ENCODE measurements at regions not wholly inside any gene's neighbourhood (a gene's known extent, or its start where the extent isn't known, plus 50 kb on each side); places are given as distances from the start of the nearest gene placed in this dataset.

- DNase-seq: no peak
Observed at GRCh38 chr7:46654546-46655443, 733.7 kb upstream of the IGFBP3 start.

GRCh38 chr7:46653848-46654247 is 732.8 kb upstream of the IGFBP3 start:
- no peak for DNase-seq

GRCh38 chr7:46652317-46652716 is 731.2 kb upstream of the IGFBP3 start:
- DNase-seq: no peak

- no peak for DNase-seq
Observed at GRCh38 chr7:46651561-46652088, 730.6 kb upstream of the IGFBP3 start.

- no peak for DNase-seq
Observed at GRCh38 chr7:46651070-46651469, 730.0 kb upstream of the IGFBP3 start.

GRCh38 chr7:46649876-46650275 is 728.8 kb upstream of the IGFBP3 start:
- DNase-seq: no peak

- DNase-seq: no peak
Observed at GRCh38 chr7:46637793-46638735, 717.0 kb upstream of the IGFBP3 start.

GRCh38 chr7:46636022-46636421 is 715.0 kb upstream of the IGFBP3 start:
- no peak for DNase-seq

- no peak for DNase-seq
Observed at GRCh38 chr7:46633630-46634240, 712.7 kb upstream of the IGFBP3 start.

GRCh38 chr7:46633200-46633599 is 712.1 kb upstream of the IGFBP3 start:
- no peak for DNase-seq

GRCh38 chr7:46630031-46630430 is 709.0 kb upstream of the IGFBP3 start:
- no peak for DNase-seq

- no peak for DNase-seq
Observed at GRCh38 chr7:46628389-46628788, 707.3 kb upstream of the IGFBP3 start.

GRCh38 chr7:46626691-46627310 is 705.7 kb upstream of the IGFBP3 start:
- DNase-seq: no peak

GRCh38 chr7:46626261-46626660 is 705.2 kb upstream of the IGFBP3 start:
- DNase-seq: no peak

- no peak for DNase-seq
Observed at GRCh38 chr7:46625032-46625431, 704.0 kb upstream of the IGFBP3 start.

GRCh38 chr7:46622251-46622650 is 701.2 kb upstream of the IGFBP3 start:
- DNase-seq: no peak

GRCh38 chr7:46619723-46620310 is 698.7 kb upstream of the IGFBP3 start:
- no peak for DNase-seq

GRCh38 chr7:46616636-46617035 is 695.6 kb upstream of the IGFBP3 start:
- DNase-seq: no peak

GRCh38 chr7:46613551-46613950 is 692.5 kb upstream of the IGFBP3 start:
- DNase-seq: no peak

GRCh38 chr7:46613116-46613515 is 692.0 kb upstream of the IGFBP3 start:
- DNase-seq: no peak

GRCh38 chr7:46611508-46611907 is 690.4 kb upstream of the IGFBP3 start:
- DNase-seq: no peak

- no peak for DNase-seq
Observed at GRCh38 chr7:46610746-46611145, 689.7 kb upstream of the IGFBP3 start.

Measured in NCI-H345 (cell line).